Right lobe of liver (tissue), 4 donors: ENCODE measurements at regions not wholly inside any gene's neighbourhood (a gene's known extent, or its start where the extent isn't known, plus 50 kb on each side); places are given as distances from the start of the nearest gene placed in this dataset.

Experiments used
- CTCF ChIP-seq, 4 donors: fragments of 200-600 bp in 3 of 4; fragments of 450-650 bp in 1 of 4; IDR thresholded peaks; one replicate each; pipeline versions ENCODE4 v1.5.1 to v1.8.0; 2016 to 2022; ENCODE audit warnings: antibody characterized with exemption in 4 of 4, mild to moderate bottlenecking in 2 of 4
- POLR2A ChIP-seq: fragments of 450-650 bp; IDR thresholded peaks from one replicate; pipeline ENCODE4 v1.6.1; 2017; ENCODE audit warnings: antibody characterized with exemption, mild to moderate bottlenecking
- donor health status: DM: no; HTN: no; CAD: no.
- donor health status: DM: no; HTN: no; CAD: no.
- donor health status: DM: no; HTN: yes; CAD: no.

- no peak for TF ChIP-seq POLR2A
- TF ChIP-seq CTCF (IDR thresholded peaks at IDR 0.05): no peak
These were observed 175.6 kb downstream of the MC4R start for GRCh38 chr18:60196836-60197606.
